Stomach (tissue), 8 donors: ENCODE measurements at regions not wholly inside any gene's neighbourhood (a gene's known extent, or its start where the extent isn't known, plus 50 kb on each side); places are given as distances from the start of the nearest gene placed in this dataset.

Experiments
- DNase-seq, 2 donors: peaks; one replicate each; pipeline versions ENCODE4 v3.0.0 to v3.0.0-alpha.2; 2013 to 2019
- H3K27ac ChIP-seq, 5 donors: fragments of 200-600 bp in 4 of 5; sonication (generic) in 4 of 5; one replicate each; pipeline ENCODE4 v1.5.1; 2013 to 2019; ENCODE audit warnings: mild to moderate bottlenecking in 1 of 5, moderate library complexity in 1 of 5
- H3K27me3 ChIP-seq, 3 donors: fragments of 200-600 bp; sonication (generic); one replicate each; pipeline ENCODE4 v1.5.1; 2017 to 2019; ENCODE audit warnings: mixed run types in 1 of 3
- H3K36me3 ChIP-seq, 4 donors: fragments of 200-600 bp; sonication (generic); 1 replicate in 3 of 4; 2 replicates in 1 of 4; pipeline ENCODE4 v1.5.1; 2016 to 2019
- H3K4me1 ChIP-seq, 4 donors: fragments of 200-600 bp; sonication (generic); one replicate each; pipeline ENCODE4 v1.5.1; 2016 to 2019
- H3K4me3 ChIP-seq, 4 donors: fragments of 200-600 bp; sonication (generic) in 3 of 4; one replicate each; pipeline ENCODE4 v1.5.1; 2016 to 2019; ENCODE audit warnings: mild to moderate bottlenecking in 1 of 4
- H3K9me3 ChIP-seq, 4 donors: fragments of 200-600 bp; sonication (generic); one replicate each; pipeline ENCODE4 v1.5.1; 2016 to 2019
- EP300 ChIP-seq: sonication (generic); formaldehyde crosslinking; IDR thresholded peaks from one replicate; pipeline ENCODE4 v1.6.1; 2017; ENCODE audit warnings: antibody characterized with exemption
- POLR2A ChIP-seq, 4 donors: fragments of 450-650 bp; IDR thresholded peaks; one replicate each; pipeline ENCODE4 v1.6.1; 2016; ENCODE audit warnings: antibody characterized with exemption in 4 of 4, control low read depth in 2 of 4, mild to moderate bottlenecking in 1 of 4, moderate library complexity in 1 of 4
- POLR2AphosphoS5 ChIP-seq, 3 donors: sonication (generic); formaldehyde crosslinking; IDR thresholded peaks; one replicate each; pipeline ENCODE4 v1.6.1; 2016; ENCODE audit warnings: antibody characterized with exemption in 3 of 3
- WGBS, 5 donors: extraction: QIAGEN DNeasy Blood & Tissue Kit in 3 of 5; methylation state at CpG; one replicate each; pipeline versions ENCODE4 v1.1.5 to v1.1.7; 2013 to 2018; 5-methylcytosine and 5-hydroxymethylcytosine counted together
- intact Hi-C: fragments of 100-400 bp; cut with DNase I; formaldehyde crosslinking; loops from one replicate; pipeline ENCODE4 v1.15.1; 2023; ENCODE audit warnings: low total_unique reads
- TF ChIP-seq, protein P1 (sequence below), 7 experiments: fragments of 450-650 bp in 4 of 7; fragments of 200-600 bp in 3 of 7; sonication (generic) in 3 of 7; IDR thresholded peaks; one replicate each; pipeline ENCODE4 v1.5.1; 2016 to 2019; ENCODE audit warnings: antibody characterized with exemption in 7 of 7, control low read depth in 2 of 7, mild to moderate bottlenecking in 1 of 7
- donor health status: healthy with polysubstance abuse.
- donor health status: Bipolar disorder and iron deficiency.
- donor health status: healthy.

DNA sequence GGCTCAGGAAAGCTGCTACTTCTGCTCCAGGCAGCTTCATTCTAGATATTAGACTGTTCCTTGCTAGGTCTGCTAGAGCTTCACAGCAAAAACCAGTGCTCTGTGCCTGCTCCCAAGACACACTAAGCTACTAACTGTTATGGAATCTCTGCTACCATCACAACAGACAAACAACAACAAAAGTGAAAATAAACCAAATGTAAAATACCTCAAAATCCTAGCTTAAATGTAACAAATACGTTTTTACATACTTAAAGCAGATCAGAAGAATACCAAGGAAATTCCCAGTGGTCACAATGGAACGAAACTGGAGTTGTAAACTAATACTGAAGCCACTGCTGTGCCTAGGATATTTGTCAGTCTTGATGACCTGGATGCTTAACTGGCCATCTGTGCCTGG lies 84.6 kb upstream of the EZR start:
- H3K9me3 ChIP-seq = peaks cover 4 to 26% (median 11%) of the 10 kb centered on the region in 4 donors
- H3K4me1 ChIP-seq = no peaks in the 10 kb centered on the region
- no peak overlapping the region for H3K27ac ChIP-seq
- no peak overlapping the region for H3K4me3 ChIP-seq
- DNase-seq = no peak
- no peaks in the 10 kb centered on the region for H3K27me3 ChIP-seq
- 74 to 85% (median 80%) methylated on average over 2 of the region's 2 CpGs for whole genome bisulfite sequencing, 5 donors
- intact Hi-C loops = no loop called here
- H3K36me3 ChIP-seq = no peaks in the 10 kb centered on the region
- no peak for TF ChIP-seq POLR2AphosphoS5 (IDR thresholded peaks at IDR 0.05)

DNA sequence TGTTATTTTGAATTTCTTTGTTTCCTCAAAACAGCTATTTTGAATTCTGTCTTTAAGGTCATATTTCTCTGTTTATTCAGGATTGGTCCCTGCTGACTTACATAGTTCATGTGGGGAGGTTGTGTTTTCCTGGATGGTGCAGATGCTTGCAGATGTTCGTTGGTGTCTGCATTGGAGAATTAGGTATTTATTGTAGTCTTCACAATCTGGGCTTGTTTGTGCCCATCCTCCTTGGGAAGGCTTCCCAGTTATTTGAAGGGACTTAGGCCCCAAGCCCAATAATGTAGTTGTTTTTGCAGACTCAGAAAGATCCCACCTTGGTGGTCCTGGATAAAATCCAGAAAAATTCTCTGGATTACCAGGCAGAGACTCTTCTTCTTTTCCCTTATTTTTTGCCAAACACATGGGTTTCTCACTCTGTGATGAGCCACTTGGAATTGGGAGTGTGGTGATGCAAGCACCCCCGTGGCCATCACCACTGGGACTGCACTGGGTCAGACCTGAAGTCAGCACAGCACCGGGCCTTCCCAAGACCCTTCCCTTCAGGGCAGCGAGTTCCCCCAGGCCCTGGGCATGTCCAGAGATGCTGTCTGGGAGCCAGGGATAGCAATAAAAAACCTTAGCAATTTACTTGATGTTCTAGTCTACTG lies 81.6 kb upstream of the EZR start:
- WGBS, 5 donors = 72 to 86% (median 80%) methylated on average over 4 of the region's 4 CpGs
- Histone ChIP-seq H3K4me3 (no peak overlapping the region), H3K36me3 (no peaks in the 10 kb centered on the region), H3K9me3 (peaks cover 4 to 17% (median 10%) of the 10 kb centered on the region in 4 donors), H3K27me3 (no peaks in the 10 kb centered on the region), H3K27ac (no peak overlapping the region), H3K4me1 (no peaks in the 10 kb centered on the region)
- DNase-seq = no peak
- intact Hi-C loops = no loop called here
- TF ChIP-seq POLR2AphosphoS5 (IDR thresholded peaks at IDR 0.05) (no peak), POLR2A (IDR thresholded peaks at IDR 0.05) (no peak), EP300 (no peak)
- TF ChIP-seq, protein P1, sequence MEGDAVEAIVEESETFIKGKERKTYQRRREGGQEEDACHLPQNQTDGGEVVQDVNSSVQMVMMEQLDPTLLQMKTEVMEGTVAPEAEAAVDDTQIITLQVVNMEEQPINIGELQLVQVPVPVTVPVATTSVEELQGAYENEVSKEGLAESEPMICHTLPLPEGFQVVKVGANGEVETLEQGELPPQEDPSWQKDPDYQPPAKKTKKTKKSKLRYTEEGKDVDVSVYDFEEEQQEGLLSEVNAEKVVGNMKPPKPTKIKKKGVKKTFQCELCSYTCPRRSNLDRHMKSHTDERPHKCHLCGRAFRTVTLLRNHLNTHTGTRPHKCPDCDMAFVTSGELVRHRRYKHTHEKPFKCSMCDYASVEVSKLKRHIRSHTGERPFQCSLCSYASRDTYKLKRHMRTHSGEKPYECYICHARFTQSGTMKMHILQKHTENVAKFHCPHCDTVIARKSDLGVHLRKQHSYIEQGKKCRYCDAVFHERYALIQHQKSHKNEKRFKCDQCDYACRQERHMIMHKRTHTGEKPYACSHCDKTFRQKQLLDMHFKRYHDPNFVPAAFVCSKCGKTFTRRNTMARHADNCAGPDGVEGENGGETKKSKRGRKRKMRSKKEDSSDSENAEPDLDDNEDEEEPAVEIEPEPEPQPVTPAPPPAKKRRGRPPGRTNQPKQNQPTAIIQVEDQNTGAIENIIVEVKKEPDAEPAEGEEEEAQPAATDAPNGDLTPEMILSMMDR (IDR thresholded peaks at IDR 0.05) = no peak

DNA sequence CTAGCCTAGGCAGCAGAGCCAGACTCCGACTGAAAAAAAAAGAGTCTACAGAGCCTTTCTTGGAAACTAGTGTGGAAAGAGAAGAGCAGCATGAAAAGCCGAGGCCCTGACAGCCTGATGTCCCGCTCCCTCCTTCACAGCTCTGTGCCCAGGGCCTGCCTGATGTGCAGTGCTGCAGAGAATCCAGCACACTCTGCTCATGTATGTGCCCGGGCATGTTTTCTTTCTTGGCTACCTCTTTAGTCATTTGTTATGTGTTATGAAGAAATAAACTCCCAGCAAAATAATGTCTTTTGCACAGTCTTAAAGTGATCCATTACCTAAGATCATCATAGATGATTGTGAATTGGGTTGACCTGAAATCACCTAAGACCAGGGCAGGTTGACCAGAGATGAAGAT lies 78.1 kb upstream of the EZR start:
- H3K36me3 ChIP-seq = no peaks in the 10 kb centered on the region
- no peak overlapping the region for H3K27ac ChIP-seq
- 85 to 98% (median 93%) methylated on average over 4 of the region's 4 CpGs for WGBS, 5 donors
- DNase-seq = no peak
- no peak overlapping the region for H3K4me3 ChIP-seq
- no peaks in the 10 kb centered on the region for H3K9me3 ChIP-seq
- intact Hi-C loops = no loop called here
- H3K4me1 ChIP-seq = no peaks in the 10 kb centered on the region
- no peaks in the 10 kb centered on the region for H3K27me3 ChIP-seq
- no peak for TF ChIP-seq POLR2A (IDR thresholded peaks at IDR 0.05)
- no peak for TF ChIP-seq POLR2AphosphoS5 (IDR thresholded peaks at IDR 0.05)
- TF ChIP-seq, protein P1 (IDR thresholded peaks at IDR 0.05) = no peak
- no peak for TF ChIP-seq EP300

DNA sequence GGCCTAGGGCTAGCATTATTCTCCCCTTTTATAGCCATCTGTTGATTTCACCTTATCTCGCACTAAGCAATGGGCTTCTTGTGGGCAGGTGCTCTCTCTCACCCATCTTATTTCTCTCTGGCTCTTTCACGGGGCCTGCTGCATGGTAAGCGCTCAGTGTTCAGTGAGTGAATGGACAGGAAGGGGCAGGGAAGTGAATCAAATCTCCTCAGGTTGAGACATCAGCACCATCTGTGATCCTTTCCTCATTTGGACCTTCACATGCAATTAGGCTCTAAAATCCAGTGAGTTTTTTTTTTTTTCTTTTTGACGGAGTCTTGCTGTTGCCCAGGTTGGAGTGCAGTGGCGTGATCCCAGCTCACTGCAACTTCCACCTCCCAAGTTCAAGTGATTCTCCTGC lies 76.5 kb upstream of the EZR start:
- TF ChIP-seq POLR2A (IDR thresholded peaks at IDR 0.05) (no peak), EP300 (no peak), POLR2AphosphoS5 (IDR thresholded peaks at IDR 0.05) (no peak)
- TF ChIP-seq, protein P1 (IDR thresholded peaks at IDR 0.05) = no peak
- Histone ChIP-seq H3K4me3 (no peak overlapping the region), H3K27ac (no peak overlapping the region), H3K4me1 (no peaks in the 10 kb centered on the region), H3K9me3 (no peaks in the 10 kb centered on the region), H3K36me3 (no peaks in the 10 kb centered on the region), H3K27me3 (no peaks in the 10 kb centered on the region)
- 84 to 95% (median 90%) methylated on average over 5 of the region's 5 CpGs for WGBS, 5 donors
- intact Hi-C loops = no loop called here
- DNase-seq = no peak

DNA sequence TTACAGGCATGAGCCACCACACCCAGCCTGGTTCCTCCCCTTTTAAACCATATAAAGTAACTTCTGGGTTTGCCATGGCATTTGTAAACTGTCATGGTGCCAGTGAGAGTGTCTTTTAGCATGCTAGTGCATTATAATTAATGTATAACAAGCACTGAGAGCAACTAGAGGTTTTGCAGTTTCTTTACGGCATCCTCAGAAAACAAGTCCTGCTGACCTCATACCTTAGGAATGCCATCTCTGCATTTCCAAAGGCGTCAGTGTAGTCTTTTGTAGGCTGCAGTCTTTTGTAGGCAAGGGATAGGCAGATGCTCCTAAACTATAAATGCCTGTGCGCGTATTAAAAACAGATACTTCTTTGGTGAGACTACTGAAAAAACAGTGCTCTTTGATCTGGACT lies 75.0 kb upstream of the EZR start:
- intact Hi-C loops = no loop called here
- Histone ChIP-seq H3K4me1 (no peaks in the 10 kb centered on the region), H3K36me3 (no peaks in the 10 kb centered on the region), H3K9me3 (no peaks in the 10 kb centered on the region), H3K27me3 (no peaks in the 10 kb centered on the region), H3K4me3 (no peak overlapping the region), H3K27ac (no peak overlapping the region)
- 57 to 69% (median 68%) methylated on average over 4 of the region's 4 CpGs for WGBS, 5 donors
- TF ChIP-seq EP300 (no peak), POLR2AphosphoS5 (IDR thresholded peaks at IDR 0.05) (no peak)
- TF ChIP-seq, protein P1 (IDR thresholded peaks at IDR 0.05) = no peak
- DNase-seq = peak in 1 of 2 donors; percentile 78
